HG03521 (cell line): ENCODE measurements at regions not wholly inside any gene's neighbourhood (a gene's known extent, or its start where the extent isn't known, plus 50 kb on each side); places are given as distances from the start of the nearest gene placed in this dataset.
"Not testable (repeated sequence)": the region's sequence is repeated elsewhere in the genome, so short reads cannot be mapped to it uniquely, and the experiment has no call there.

Source experiments
- ATAC-seq: cut with Tn5 transposase; IDR thresholded peaks from one replicate; pipeline ENCODE4 v1.9.1; 2021; ENCODE audit warnings: mild to moderate bottlenecking, moderate library complexity; ENCODE audit not compliant: unreplicated experiment

- no peak for ATAC-seq
Measured at GRCh38 chr6:93703431-93703830, 284.1 kb upstream of the EPHA7 start.

GRCh38 chr6:93701526-93701925 is 282.2 kb upstream of the EPHA7 start:
- ATAC-seq, result no peak

GRCh38 chr6:93685494-93685893 is 266.1 kb upstream of the EPHA7 start:
- no peak for ATAC-seq

- ATAC-seq, result no peak
Measured at GRCh38 chr6:93684339-93684738, 265.0 kb upstream of the EPHA7 start.

GRCh38 chr6:93679836-93680235 is 260.5 kb upstream of the EPHA7 start:
- no peak for ATAC-seq

- no peak for ATAC-seq
Measured at GRCh38 chr6:93678841-93679454, 259.6 kb upstream of the EPHA7 start.

- no peak for ATAC-seq
Measured at GRCh38 chr6:93677264-93677965, 258.1 kb upstream of the EPHA7 start.

GRCh38 chr6:93676581-93676980 is 257.2 kb upstream of the EPHA7 start:
- no peak for ATAC-seq

GRCh38 chr6:93675856-93676417 is 256.6 kb upstream of the EPHA7 start:
- no peak for ATAC-seq

GRCh38 chr6:93663111-93663510 is 243.8 kb upstream of the EPHA7 start:
- ATAC-seq, result no peak

- no peak for ATAC-seq
Measured at GRCh38 chr6:93654548-93654947, 235.2 kb upstream of the EPHA7 start.

- no peak for ATAC-seq
Measured at GRCh38 chr6:93644611-93645010, 225.3 kb upstream of the EPHA7 start.

- ATAC-seq, result no peak
Measured at GRCh38 chr6:93639126-93639525, 219.8 kb upstream of the EPHA7 start.

- not testable (repeated sequence) for ATAC-seq
Measured at GRCh38 chr6:93636987-93637664, 217.8 kb upstream of the EPHA7 start.

GRCh38 chr6:93624408-93624807 is 205.0 kb upstream of the EPHA7 start:
- no peak for ATAC-seq

- no peak for ATAC-seq
Measured at GRCh38 chr6:93621442-93621841, 202.1 kb upstream of the EPHA7 start.

GRCh38 chr6:93604951-93605350 is 185.6 kb upstream of the EPHA7 start:
- ATAC-seq, result no peak

- no peak for ATAC-seq
Measured at GRCh38 chr6:93592417-93592816, 173.1 kb upstream of the EPHA7 start.

GRCh38 chr6:93586306-93586705 is 166.9 kb upstream of the EPHA7 start:
- no peak for ATAC-seq

GRCh38 chr6:93584300-93584699 is 164.9 kb upstream of the EPHA7 start:
- ATAC-seq, result no peak

- no peak for ATAC-seq
Measured at GRCh38 chr6:93581371-93581770, 162.0 kb upstream of the EPHA7 start.

GRCh38 chr6:93580446-93580845 is 161.1 kb upstream of the EPHA7 start:
- no peak for ATAC-seq
